MM.1S (cell line): ENCODE measurements at regions not wholly inside any gene's neighbourhood (a gene's known extent, or its start where the extent isn't known, plus 50 kb on each side); places are given as distances from the start of the nearest gene placed in this dataset.

Experiments used
- DNase-seq: peaks from one replicate; pipeline ENCODE4 v3.0.0-alpha.2; 2015
- H2AFZ ChIP-seq: fragments of 300-600 bp; sonication (generic); 2 replicates; pipeline ENCODE4 v1.6.0; 2016; ENCODE audit warnings: antibody characterized with exemption, low read length
- H3F3A ChIP-seq: fragments of 300-600 bp; sonication (generic); 2 replicates; pipeline ENCODE4 v1.6.1; 2016; ENCODE audit warnings: mild to moderate bottlenecking, antibody characterized with exemption, low read length, moderate library complexity, mixed read lengths; ENCODE audit not compliant: insufficient read depth
- H3K27ac ChIP-seq: fragments of 300-600 bp; sonication (generic); 2 replicates; pipeline ENCODE4 v1.5.1; 2016; ENCODE audit warnings: mild to moderate bottlenecking, low read length
- H3K27me3 ChIP-seq: fragments of 300-600 bp; sonication (generic); replicated peaks from 2 replicates; pipeline ENCODE4 v1.6.0; 2016; ENCODE audit warnings: low read length; ENCODE audit not compliant: insufficient read depth
- H3K36me3 ChIP-seq: fragments of 300-600 bp; sonication (generic); replicated peaks from 2 replicates; pipeline ENCODE4 v1.6.1; 2016; ENCODE audit warnings: mild to moderate bottlenecking, low read length, mixed read lengths; ENCODE audit not compliant: insufficient read depth
- H3K4me1 ChIP-seq: fragments of 300-600 bp; sonication (generic); 2 replicates; pipeline ENCODE4 v1.6.1; 2016; ENCODE audit warnings: low read length, mixed read lengths
- H3K4me2 ChIP-seq: fragments of 300-600 bp; sonication (generic); 2 replicates; pipeline ENCODE4 v1.6.0; 2016; ENCODE audit warnings: low read depth, low read length
- H3K4me3 ChIP-seq: fragments of 300-600 bp; sonication (generic); 2 replicates; pipeline ENCODE4 v1.5.1; 2016; ENCODE audit warnings: low read length, mixed read lengths
- H3K79me2 ChIP-seq: fragments of 300-600 bp; sonication (generic); 2 replicates; pipeline ENCODE4 v1.6.1; 2016; ENCODE audit warnings: mixed run types, low read length, mixed read lengths
- H3K9ac ChIP-seq: fragments of 300-600 bp; sonication (generic); 2 replicates; pipeline ENCODE4 v1.6.1; 2016; ENCODE audit warnings: low read length, mixed read lengths
- H3K9me2 ChIP-seq: fragments of 300-600 bp; sonication (generic); replicated peaks from 2 replicates; pipeline ENCODE4 v1.6.1; 2016; ENCODE audit warnings: mild to moderate bottlenecking, low read length, mixed read lengths; ENCODE audit not compliant: insufficient read depth
- H3K9me3 ChIP-seq: fragments of 300-600 bp; sonication (generic); replicated peaks from 2 replicates; pipeline ENCODE4 v1.6.1; 2016; ENCODE audit warnings: mild to moderate bottlenecking, low read length, mixed read lengths; ENCODE audit not compliant: insufficient read depth
- H4K20me1 ChIP-seq: fragments of 300-600 bp; sonication (generic); 2 replicates; pipeline ENCODE4 v1.6.1; 2016; ENCODE audit warnings: mild to moderate bottlenecking, low read length, moderate library complexity, mixed read lengths; ENCODE audit not compliant: insufficient read depth
- EZH2 ChIP-seq: fragments of 300-600 bp; sonication (generic); optimal IDR thresholded peaks from 2 replicates; pipeline ENCODE3; 2017; ENCODE audit warnings: low read depth, mild to moderate bottlenecking, antibody characterized with exemption, low read length, mixed read lengths
- EZH2phosphoT487 ChIP-seq: fragments of 300-600 bp; sonication (generic); IDR thresholded peaks from 2 replicates; pipeline ENCODE4 v1.6.1; 2018; ENCODE audit warnings: antibody characterized with exemption, low read length
- TF ChIP-seq, protein P1 (sequence below): fragments of 300-600 bp; sonication (generic); IDR thresholded peaks from 2 replicates; pipeline ENCODE4 v1.5.1; 2016; ENCODE audit warnings: antibody characterized with exemption, low read length, mixed read lengths

DNA sequence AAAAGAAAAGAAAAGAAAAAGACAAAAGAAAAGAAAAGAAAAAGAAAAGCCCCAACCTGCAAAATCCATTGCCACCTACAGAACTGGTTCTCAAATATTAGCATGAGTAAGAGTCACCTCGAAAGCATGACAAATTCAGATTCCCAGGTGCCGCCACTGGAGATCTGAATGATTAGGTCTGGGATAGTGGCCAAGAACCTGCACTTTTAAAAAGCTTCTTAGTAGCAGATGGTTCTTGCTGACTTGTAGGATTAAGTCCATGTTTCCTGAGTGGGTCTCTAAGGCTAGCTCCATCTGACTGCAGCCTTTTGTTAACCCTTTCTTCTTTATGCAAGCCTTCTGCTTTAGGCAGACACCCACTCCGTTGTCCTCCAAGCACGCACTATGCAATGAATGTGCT lies 178.5 kb upstream of the CDH18 start:
- TF ChIP-seq EZH2phosphoT487 (no peak), EZH2 (no peak)
- TF ChIP-seq, protein P1, sequence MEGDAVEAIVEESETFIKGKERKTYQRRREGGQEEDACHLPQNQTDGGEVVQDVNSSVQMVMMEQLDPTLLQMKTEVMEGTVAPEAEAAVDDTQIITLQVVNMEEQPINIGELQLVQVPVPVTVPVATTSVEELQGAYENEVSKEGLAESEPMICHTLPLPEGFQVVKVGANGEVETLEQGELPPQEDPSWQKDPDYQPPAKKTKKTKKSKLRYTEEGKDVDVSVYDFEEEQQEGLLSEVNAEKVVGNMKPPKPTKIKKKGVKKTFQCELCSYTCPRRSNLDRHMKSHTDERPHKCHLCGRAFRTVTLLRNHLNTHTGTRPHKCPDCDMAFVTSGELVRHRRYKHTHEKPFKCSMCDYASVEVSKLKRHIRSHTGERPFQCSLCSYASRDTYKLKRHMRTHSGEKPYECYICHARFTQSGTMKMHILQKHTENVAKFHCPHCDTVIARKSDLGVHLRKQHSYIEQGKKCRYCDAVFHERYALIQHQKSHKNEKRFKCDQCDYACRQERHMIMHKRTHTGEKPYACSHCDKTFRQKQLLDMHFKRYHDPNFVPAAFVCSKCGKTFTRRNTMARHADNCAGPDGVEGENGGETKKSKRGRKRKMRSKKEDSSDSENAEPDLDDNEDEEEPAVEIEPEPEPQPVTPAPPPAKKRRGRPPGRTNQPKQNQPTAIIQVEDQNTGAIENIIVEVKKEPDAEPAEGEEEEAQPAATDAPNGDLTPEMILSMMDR: no peak
- no peaks in the 10 kb centered on the region for H3K27me3 ChIP-seq
- H3K4me3 ChIP-seq: no peak overlapping the region
- no peaks in the 10 kb centered on the region for H3K9me2 ChIP-seq
- H3K27ac ChIP-seq: no peak overlapping the region
- H3K4me1 ChIP-seq: no peaks in the 10 kb centered on the region
- no peaks in the 10 kb centered on the region for H3K79me2 ChIP-seq
- no peak overlapping the region for H3K9ac ChIP-seq
- no peaks in the 10 kb centered on the region for H3F3A ChIP-seq
- H4K20me1 ChIP-seq: no peaks in the 10 kb centered on the region
- no peaks in the 10 kb centered on the region for H3K9me3 ChIP-seq
- no peaks in the 10 kb centered on the region for H3K36me3 ChIP-seq
- DNase-seq: no peak
- H2AFZ ChIP-seq: no peak overlapping the region
- H3K4me2 ChIP-seq: no peak overlapping the region

DNA sequence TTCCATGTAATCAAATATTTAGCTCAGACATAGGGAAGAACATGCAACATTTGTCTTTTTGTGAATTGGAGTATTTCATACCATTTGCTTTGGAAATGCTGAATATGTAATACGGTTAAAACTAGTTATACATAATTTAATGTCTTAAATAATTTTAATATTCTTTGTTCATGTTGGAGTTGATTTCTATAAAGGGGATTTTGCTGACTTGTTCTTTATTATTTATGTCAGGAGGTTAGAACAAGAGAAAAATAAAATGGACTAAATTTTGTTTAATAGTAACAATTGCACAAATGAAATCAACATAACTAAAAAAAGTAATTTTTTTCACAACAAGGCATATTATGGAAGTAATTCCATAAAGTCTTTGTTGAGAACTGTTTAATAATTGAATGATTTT lies 170.0 kb upstream of the CDH18 start:
- Histone ChIP-seq H3K9me3 (no peaks in the 10 kb centered on the region; the same call in 1 of the 2 replicates), H2AFZ (no peak overlapping the region), H3K4me1 (no peaks in the 10 kb centered on the region), H3K79me2 (no peaks in the 10 kb centered on the region), H3F3A (no peaks in the 10 kb centered on the region), H3K4me3 (no peak overlapping the region), H3K27me3 (no peaks in the 10 kb centered on the region), H3K4me2 (no peak overlapping the region), H3K9ac (no peak overlapping the region), H4K20me1 (no peaks in the 10 kb centered on the region), H3K9me2 (no peaks in the 10 kb centered on the region), H3K36me3 (no peaks in the 10 kb centered on the region), H3K27ac (no peak overlapping the region)
- DNase-seq: no peak
- TF ChIP-seq EZH2phosphoT487 (no peak), EZH2 (no peak)
- TF ChIP-seq, protein P1: no peak

DNA sequence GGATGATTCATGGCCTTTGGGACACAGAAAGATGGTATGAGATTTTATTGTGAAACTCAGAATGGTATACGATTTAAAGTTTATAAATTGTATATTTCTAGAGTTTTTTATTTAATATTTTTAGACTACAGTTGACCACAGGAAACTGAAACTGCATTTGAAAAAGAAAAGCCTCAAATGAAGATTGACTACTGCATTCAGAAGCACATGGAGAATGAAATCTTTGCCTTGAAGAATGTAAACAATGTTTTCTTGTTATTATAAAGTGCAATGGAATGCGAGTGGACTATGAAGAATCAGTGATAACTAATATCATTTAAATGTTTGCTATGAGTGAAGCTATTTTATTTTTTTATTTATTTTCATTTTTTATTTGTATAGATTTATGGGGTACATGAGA lies 169.1 kb upstream of the CDH18 start:
- no peak overlapping the region for H3K4me2 ChIP-seq
- no peaks in the 10 kb centered on the region for H3K9me2 ChIP-seq
- H4K20me1 ChIP-seq: no peaks in the 10 kb centered on the region
- DNase-seq: no peak
- H3K4me1 ChIP-seq: no peaks in the 10 kb centered on the region
- no peak overlapping the region for H3K27ac ChIP-seq
- no peaks in the 10 kb centered on the region for H3K27me3 ChIP-seq
- no peak overlapping the region for H3K4me3 ChIP-seq
- no peaks in the 10 kb centered on the region; the same call in 1 of the 2 replicates for H3K9me3 ChIP-seq
- no peaks in the 10 kb centered on the region for H3F3A ChIP-seq
- H3K79me2 ChIP-seq: no peaks in the 10 kb centered on the region
- TF ChIP-seq, protein P1: no peak
- TF ChIP-seq EZH2: no peak
- no peak for TF ChIP-seq EZH2phosphoT487
- no peak overlapping the region for H3K9ac ChIP-seq
- no peaks in the 10 kb centered on the region for H3K36me3 ChIP-seq
- H2AFZ ChIP-seq: no peak overlapping the region
